ENCODE measurements at regions not wholly inside any gene's neighbourhood (a gene's known extent, or its start where the extent isn't known, plus 50 kb on each side); places are given as distances from the start of the nearest gene placed in this dataset.

DNA sequence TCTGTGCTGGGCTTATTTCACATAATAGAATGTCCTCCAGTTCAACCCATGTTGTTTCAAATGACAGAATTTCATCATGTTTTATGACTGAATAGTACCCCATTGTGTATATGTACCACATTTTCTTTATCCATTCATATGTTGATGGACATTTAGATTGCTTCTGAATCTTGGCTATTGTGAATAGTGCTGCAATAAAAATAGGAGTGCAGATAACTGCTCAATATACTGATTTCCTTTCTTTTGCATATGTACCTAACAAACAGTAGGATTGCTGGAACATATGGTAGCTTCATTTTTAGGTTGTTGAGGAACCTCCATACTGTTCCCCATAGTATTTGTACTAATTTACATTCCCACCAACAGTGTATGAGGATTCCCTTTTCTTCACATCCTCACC is 491.1 kb downstream of the BRINP3 start:
- TF ChIP-seq EZH2 (IDR thresholded peaks at IDR 0.05; ENCODE audit: low read depth, unreplicated experiment) (no peak), POLR2AphosphoS5 (IDR thresholded peaks at IDR 0.05; ENCODE audit: low read depth) (no peak), NANOG (IDR thresholded peaks at IDR 0.05; ENCODE audit: borderline replicate concordance) (no peak), ZNF331 (CRISPR knock-in tag; IDR thresholded peaks at IDR 0.05; ENCODE audit: low read depth) (no peak), STAT1 (IDR thresholded peaks at IDR 0.05; ENCODE audit: unreplicated experiment) (no peak), JUNB (IDR thresholded peaks at IDR 0.05; ENCODE audit: unreplicated experiment) (no peak), ZNF114 (CRISPR knock-in tag; IDR thresholded peaks at IDR 0.05) (no peak), EZH2phosphoT487 (IDR thresholded peaks at IDR 0.05; ENCODE audit: unreplicated experiment) (no peak), CREB1 (CRISPR knock-in tag; IDR thresholded peaks at IDR 0.05; ENCODE audit: low read depth) (no peak)
- TF ChIP-seq, protein P1, sequence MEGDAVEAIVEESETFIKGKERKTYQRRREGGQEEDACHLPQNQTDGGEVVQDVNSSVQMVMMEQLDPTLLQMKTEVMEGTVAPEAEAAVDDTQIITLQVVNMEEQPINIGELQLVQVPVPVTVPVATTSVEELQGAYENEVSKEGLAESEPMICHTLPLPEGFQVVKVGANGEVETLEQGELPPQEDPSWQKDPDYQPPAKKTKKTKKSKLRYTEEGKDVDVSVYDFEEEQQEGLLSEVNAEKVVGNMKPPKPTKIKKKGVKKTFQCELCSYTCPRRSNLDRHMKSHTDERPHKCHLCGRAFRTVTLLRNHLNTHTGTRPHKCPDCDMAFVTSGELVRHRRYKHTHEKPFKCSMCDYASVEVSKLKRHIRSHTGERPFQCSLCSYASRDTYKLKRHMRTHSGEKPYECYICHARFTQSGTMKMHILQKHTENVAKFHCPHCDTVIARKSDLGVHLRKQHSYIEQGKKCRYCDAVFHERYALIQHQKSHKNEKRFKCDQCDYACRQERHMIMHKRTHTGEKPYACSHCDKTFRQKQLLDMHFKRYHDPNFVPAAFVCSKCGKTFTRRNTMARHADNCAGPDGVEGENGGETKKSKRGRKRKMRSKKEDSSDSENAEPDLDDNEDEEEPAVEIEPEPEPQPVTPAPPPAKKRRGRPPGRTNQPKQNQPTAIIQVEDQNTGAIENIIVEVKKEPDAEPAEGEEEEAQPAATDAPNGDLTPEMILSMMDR (conservative IDR thresholded peaks at IDR 0.05; ENCODE audit: low read depth in 2 of 2), result no peak
- TF ChIP-seq, protein P2, sequence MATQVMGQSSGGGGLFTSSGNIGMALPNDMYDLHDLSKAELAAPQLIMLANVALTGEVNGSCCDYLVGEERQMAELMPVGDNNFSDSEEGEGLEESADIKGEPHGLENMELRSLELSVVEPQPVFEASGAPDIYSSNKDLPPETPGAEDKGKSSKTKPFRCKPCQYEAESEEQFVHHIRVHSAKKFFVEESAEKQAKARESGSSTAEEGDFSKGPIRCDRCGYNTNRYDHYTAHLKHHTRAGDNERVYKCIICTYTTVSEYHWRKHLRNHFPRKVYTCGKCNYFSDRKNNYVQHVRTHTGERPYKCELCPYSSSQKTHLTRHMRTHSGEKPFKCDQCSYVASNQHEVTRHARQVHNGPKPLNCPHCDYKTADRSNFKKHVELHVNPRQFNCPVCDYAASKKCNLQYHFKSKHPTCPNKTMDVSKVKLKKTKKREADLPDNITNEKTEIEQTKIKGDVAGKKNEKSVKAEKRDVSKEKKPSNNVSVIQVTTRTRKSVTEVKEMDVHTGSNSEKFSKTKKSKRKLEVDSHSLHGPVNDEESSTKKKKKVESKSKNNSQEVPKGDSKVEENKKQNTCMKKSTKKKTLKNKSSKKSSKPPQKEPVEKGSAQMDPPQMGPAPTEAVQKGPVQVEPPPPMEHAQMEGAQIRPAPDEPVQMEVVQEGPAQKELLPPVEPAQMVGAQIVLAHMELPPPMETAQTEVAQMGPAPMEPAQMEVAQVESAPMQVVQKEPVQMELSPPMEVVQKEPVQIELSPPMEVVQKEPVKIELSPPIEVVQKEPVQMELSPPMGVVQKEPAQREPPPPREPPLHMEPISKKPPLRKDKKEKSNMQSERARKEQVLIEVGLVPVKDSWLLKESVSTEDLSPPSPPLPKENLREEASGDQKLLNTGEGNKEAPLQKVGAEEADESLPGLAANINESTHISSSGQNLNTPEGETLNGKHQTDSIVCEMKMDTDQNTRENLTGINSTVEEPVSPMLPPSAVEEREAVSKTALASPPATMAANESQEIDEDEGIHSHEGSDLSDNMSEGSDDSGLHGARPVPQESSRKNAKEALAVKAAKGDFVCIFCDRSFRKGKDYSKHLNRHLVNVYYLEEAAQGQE (IDR thresholded peaks at IDR 0.05; ENCODE audit: unreplicated experiment), result no peak
- TF ChIP-seq, protein P3, sequence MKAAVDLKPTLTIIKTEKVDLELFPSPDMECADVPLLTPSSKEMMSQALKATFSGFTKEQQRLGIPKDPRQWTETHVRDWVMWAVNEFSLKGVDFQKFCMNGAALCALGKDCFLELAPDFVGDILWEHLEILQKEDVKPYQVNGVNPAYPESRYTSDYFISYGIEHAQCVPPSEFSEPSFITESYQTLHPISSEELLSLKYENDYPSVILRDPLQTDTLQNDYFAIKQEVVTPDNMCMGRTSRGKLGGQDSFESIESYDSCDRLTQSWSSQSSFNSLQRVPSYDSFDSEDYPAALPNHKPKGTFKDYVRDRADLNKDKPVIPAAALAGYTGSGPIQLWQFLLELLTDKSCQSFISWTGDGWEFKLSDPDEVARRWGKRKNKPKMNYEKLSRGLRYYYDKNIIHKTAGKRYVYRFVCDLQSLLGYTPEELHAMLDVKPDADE (IDR thresholded peaks at IDR 0.05), result no peak
- TF ChIP-seq, protein P4, sequence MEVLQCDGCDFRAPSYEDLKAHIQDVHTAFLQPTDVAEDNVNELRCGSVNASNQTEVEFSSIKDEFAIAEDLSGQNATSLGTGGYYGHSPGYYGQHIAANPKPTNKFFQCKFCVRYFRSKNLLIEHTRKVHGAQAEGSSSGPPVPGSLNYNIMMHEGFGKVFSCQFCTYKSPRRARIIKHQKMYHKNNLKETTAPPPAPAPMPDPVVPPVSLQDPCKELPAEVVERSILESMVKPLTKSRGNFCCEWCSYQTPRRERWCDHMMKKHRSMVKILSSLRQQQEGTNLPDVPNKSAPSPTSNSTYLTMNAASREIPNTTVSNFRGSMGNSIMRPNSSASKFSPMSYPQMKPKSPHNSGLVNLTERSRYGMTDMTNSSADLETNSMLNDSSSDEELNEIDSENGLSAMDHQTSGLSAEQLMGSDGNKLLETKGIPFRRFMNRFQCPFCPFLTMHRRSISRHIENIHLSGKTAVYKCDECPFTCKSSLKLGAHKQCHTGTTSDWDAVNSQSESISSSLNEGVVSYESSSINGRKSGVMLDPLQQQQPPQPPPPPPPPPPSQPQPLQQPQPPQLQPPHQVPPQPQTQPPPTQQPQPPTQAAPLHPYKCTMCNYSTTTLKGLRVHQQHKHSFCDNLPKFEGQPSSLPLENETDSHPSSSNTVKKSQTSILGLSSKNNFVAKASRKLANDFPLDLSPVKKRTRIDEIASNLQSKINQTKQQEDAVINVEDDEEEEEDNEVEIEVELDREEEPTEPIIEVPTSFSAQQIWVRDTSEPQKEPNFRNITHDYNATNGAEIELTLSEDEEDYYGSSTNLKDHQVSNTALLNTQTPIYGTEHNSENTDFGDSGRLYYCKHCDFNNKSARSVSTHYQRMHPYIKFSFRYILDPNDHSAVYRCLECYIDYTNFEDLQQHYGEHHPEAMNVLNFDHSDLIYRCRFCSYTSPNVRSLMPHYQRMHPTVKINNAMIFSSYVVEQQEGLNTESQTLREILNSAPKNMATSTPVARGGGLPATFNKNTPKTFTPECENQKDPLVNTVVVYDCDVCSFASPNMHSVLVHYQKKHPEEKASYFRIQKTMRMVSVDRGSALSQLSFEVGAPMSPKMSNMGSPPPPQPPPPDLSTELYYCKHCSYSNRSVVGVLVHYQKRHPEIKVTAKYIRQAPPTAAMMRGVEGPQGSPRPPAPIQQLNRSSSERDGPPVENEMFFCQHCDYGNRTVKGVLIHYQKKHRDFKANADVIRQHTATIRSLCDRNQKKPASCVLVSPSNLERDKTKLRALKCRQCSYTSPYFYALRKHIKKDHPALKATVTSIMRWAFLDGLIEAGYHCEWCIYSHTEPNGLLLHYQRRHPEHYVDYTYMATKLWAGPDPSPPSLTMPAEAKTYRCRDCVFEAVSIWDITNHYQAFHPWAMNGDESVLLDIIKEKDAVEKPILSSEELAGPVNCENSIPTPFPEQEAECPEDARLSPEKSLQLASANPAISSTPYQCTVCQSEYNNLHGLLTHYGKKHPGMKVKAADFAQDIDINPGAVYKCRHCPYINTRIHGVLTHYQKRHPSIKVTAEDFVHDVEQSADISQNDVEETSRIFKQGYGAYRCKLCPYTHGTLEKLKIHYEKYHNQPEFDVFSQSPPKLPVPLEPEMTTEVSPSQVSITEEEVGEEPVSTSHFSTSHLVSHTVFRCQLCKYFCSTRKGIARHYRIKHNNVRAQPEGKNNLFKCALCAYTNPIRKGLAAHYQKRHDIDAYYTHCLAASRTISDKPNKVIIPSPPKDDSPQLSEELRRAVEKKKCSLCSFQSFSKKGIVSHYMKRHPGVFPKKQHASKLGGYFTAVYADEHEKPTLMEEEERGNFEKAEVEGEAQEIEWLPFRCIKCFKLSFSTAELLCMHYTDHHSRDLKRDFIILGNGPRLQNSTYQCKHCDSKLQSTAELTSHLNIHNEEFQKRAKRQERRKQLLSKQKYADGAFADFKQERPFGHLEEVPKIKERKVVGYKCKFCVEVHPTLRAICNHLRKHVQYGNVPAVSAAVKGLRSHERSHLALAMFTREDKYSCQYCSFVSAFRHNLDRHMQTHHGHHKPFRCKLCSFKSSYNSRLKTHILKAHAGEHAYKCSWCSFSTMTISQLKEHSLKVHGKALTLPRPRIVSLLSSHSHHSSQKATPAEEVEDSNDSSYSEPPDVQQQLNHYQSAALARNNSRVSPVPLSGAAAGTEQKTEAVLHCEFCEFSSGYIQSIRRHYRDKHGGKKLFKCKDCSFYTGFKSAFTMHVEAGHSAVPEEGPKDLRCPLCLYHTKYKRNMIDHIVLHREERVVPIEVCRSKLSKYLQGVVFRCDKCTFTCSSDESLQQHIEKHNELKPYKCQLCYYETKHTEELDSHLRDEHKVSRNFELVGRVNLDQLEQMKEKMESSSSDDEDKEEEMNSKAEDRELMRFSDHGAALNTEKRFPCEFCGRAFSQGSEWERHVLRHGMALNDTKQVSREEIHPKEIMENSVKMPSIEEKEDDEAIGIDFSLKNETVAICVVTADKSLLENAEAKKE (CRISPR knock-in tag; IDR thresholded peaks at IDR 0.05), result no peak
- Histone ChIP-seq H3K4me1 (ENCODE audit: insufficient read depth) (peaks cover 7% of the 10 kb centered on the region; the same call in 1 of the 2 replicates), H3K9me2 (ENCODE audit: insufficient read depth) (no peaks in the 10 kb centered on the region), H3K4me2 (no peak overlapping the region), H3K79me2 (replicated peaks; ENCODE audit: insufficient read depth) (no peaks in the 10 kb centered on the region), H3K36me3 (ENCODE audit: insufficient read depth) (no peaks in the 10 kb centered on the region), H3K27ac (ENCODE audit: low read depth) (no peak overlapping the region), H2AFZ (no peak overlapping the region), H3K4me3 (no peak overlapping the region), H3K27me3 (ENCODE audit: insufficient read depth) (no peaks in the 10 kb centered on the region), H3F3A (replicated peaks; ENCODE audit: low read depth) (no peaks in the 10 kb centered on the region), H4K20me1 (replicated peaks; ENCODE audit: insufficient read depth) (no peaks in the 10 kb centered on the region)
- Mint-ChIP-seq H3K4me1 (peaks cover 13% of the 10 kb centered on the region), H3K27me3 (ENCODE audit: insufficient read depth, low read depth, poor library complexity) (no peaks in the 10 kb centered on the region), H3K9me3 (peaks cover 6% of the 10 kb centered on the region; the same call in 2 of the 3 replicates), H3K27ac (no peak overlapping the region; the same call in 1 of the 2 replicates), H3K4me3 (no peak overlapping the region), H3K36me3 (ENCODE audit: low read depth) (peaks cover 4% of the 10 kb centered on the region; the same call in 1 of the 3 replicates)
- no peak for DNase-seq (ENCODE audit: low spot score)
- no peak for ATAC-seq

All from GM23338 (cell line).